OCI-LY7 (cell line): ENCODE measurements at regions not wholly inside any gene's neighbourhood (a gene's known extent, or its start where the extent isn't known, plus 50 kb on each side); places are given as distances from the start of the nearest gene placed in this dataset.

Source experiments
- BruUV-seq: library from RNA; stranded (reverse); fragments of 400-500 nt; replicated peaks from 2 replicates; lab custom pipeline; 2021; lab: Mats Ljungman, UMichigan
- CTCF ChIA-PET: fragments of 300-600 bp; sonication (Branson Sonifier 250); formaldehyde crosslinking; loops from one replicate; lab custom pipeline; 2022; ENCODE audit warnings: antibody characterized with exemption; ENCODE audit not compliant: unreplicated experiment; lab: Charles Lee
- POLR2A ChIA-PET: fragments of 300-600 bp; sonication (Branson Sonifier 250); formaldehyde crosslinking; loops from one replicate; lab custom pipeline; 2022; ENCODE audit warnings: antibody characterized with exemption; lab: Charles Lee
- DNase-seq: peaks from one replicate; pipeline ENCODE4 v3.0.0-alpha.2; 2015; ENCODE audit warnings: low spot score
- H2AFZ ChIP-seq: fragments of 200-600 bp; sonication (generic), shearing (Covaris generic); 2 replicates; pipeline ENCODE4 v1.6.1; 2014; ENCODE audit warnings: mild to moderate bottlenecking, antibody characterized with exemption, low read length, moderate library complexity
- H3K27ac ChIP-seq: fragments of 200-600 bp; sonication (generic); 2 replicates; pipeline ENCODE4 v1.5.1; 2014; ENCODE audit warnings: mixed run types, low read depth, mild to moderate bottlenecking, moderate library complexity, low read length, inconsistent platforms; ENCODE audit not compliant: poor library complexity, severe bottlenecking
- H3K36me3 ChIP-seq: fragments of 200-600 bp; sonication (generic); 2 replicates; pipeline ENCODE4 v1.6.1; 2014; ENCODE audit warnings: mild to moderate bottlenecking, antibody characterized with exemption, low read length, moderate library complexity, mixed read lengths; ENCODE audit not compliant: insufficient read depth
- H3K4me1 ChIP-seq: fragments of 200-600 bp; sonication (generic); 2 replicates; pipeline ENCODE4 v1.5.1; 2014; ENCODE audit warnings: mild to moderate bottlenecking, low read length; ENCODE audit not compliant: insufficient read depth, poor library complexity, severe bottlenecking
- H3K4me2 ChIP-seq: fragments of 200-600 bp; sonication (generic); 2 replicates; pipeline ENCODE4 v1.6.1; 2014; ENCODE audit warnings: mild to moderate bottlenecking, low read length
- H3K4me3 ChIP-seq: fragments of 200-600 bp; sonication (generic); 2 replicates; pipeline ENCODE4 v1.5.1; 2014; ENCODE audit warnings: mild to moderate bottlenecking, low read depth, low read length; ENCODE audit not compliant: poor library complexity, severe bottlenecking
- H3K79me2 ChIP-seq: fragments of 200-600 bp; sonication (generic); 2 replicates; pipeline ENCODE4 v1.6.1; 2016; ENCODE audit warnings: low read depth, mild to moderate bottlenecking, low read length, moderate library complexity, mixed read lengths; ENCODE audit not compliant: insufficient read depth
- H3K9me2 ChIP-seq: fragments of 200-600 bp; sonication (generic); 2 replicates; pipeline ENCODE4 v1.6.1; 2016; ENCODE audit warnings: mild to moderate bottlenecking, low read length, mixed read lengths; ENCODE audit not compliant: insufficient read depth
- H3K9me3 ChIP-seq: fragments of 200-600 bp; sonication (generic); 2 replicates; pipeline ENCODE4 v1.6.1; 2014; ENCODE audit warnings: mild to moderate bottlenecking, mixed run types, low read length, mixed read lengths
- H4K20me1 ChIP-seq: fragments of 200-600 bp; sonication (generic); 2 replicates; pipeline ENCODE4 v1.6.1; 2014; ENCODE audit warnings: mild to moderate bottlenecking, antibody characterized with exemption, low read length, moderate library complexity, mixed read lengths; ENCODE audit not compliant: insufficient read depth
- CTCF ChIP-seq: fragments of 200-600 bp; sonication (generic); conservative IDR thresholded peaks from 2 replicates; pipeline ENCODE4 v1.5.1; 2014; ENCODE audit warnings: mild to moderate bottlenecking, antibody characterized with exemption, low read length, moderate library complexity, mixed read lengths
- EZH2phosphoT487 ChIP-seq: fragments of 200-600 bp; sonication (generic); IDR thresholded peaks from 2 replicates; pipeline ENCODE4 v1.6.1; 2018; ENCODE audit warnings: low read depth, borderline replicate concordance, mild to moderate bottlenecking, mixed run types, antibody characterized with exemption, low read length, moderate library complexity, mixed read lengths
- intact Hi-C: fragments of 100-400 bp; cut with micrococcal nuclease; formaldehyde crosslinking; loops from one replicate; pipeline ENCODE4 v1.10.0; 2022; ENCODE audit not compliant: unreplicated experiment

DNA sequence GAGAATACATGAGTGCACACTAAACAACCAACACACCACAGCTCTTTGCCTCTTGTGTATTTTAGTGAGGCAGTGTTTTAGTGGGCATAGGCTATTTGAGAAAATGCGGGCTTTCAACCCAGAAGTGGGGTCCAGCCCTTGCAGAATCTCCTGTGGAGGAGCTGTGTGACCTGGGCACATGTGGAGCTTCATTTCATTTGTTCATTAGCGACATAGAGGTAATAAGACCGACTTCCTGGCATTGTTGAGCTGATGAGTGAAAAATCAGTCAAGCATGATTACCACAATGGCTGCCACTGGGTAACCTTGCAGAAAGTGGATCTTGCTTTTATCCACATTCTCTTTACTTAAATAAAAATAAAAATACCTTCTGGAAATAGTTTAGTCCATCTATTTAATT, 923.5 kb downstream of the BCL11B start:
- CTCF ChIA-PET = no interaction called here
- H2AFZ ChIP-seq = no peak overlapping the region
- POLR2A ChIA-PET = no interaction called here
- H3K4me1 ChIP-seq = no peaks in the 10 kb centered on the region
- H3K4me3 ChIP-seq = no peak overlapping the region
- H3K9me2 ChIP-seq = no peaks in the 10 kb centered on the region
- no peaks in the 10 kb centered on the region for H3K9me3 ChIP-seq
- no peak overlapping the region for H3K27ac ChIP-seq
- BruUV-seq = no TSS peak
- no peak for TF ChIP-seq CTCF
- TF ChIP-seq EZH2phosphoT487 = no peak
- H3K79me2 ChIP-seq = no peaks in the 10 kb centered on the region
- intact Hi-C loops = no loop called here
- no peak overlapping the region for H3K4me2 ChIP-seq
- H3K36me3 ChIP-seq = no peaks in the 10 kb centered on the region
- no peaks in the 10 kb centered on the region for H4K20me1 ChIP-seq
- no peak for DNase-seq

- H3K36me3 ChIP-seq = no peaks in the 10 kb centered on the region
- H4K20me1 ChIP-seq = no peaks in the 10 kb centered on the region
- POLR2A ChIA-PET = no interaction called here
- no TSS peak for BruUV-seq
- H3K4me1 ChIP-seq = no peaks in the 10 kb centered on the region
- H3K9me2 ChIP-seq = no peaks in the 10 kb centered on the region
- H3K9me3 ChIP-seq = no peaks in the 10 kb centered on the region
- no peak overlapping the region for H3K4me2 ChIP-seq
- no peaks in the 10 kb centered on the region for H3K79me2 ChIP-seq
- no peak overlapping the region for H3K4me3 ChIP-seq
- no peak overlapping the region for H3K27ac ChIP-seq
- no peak for TF ChIP-seq CTCF
- TF ChIP-seq EZH2phosphoT487 = no peak
- no peak overlapping the region for H2AFZ ChIP-seq
- CTCF ChIA-PET = no interaction called here
- intact Hi-C loops = no loop called here
- DNase-seq = no peak
Measured at GRCh38 chr14:98350213-98350612, 921.8 kb downstream of the BCL11B start.

DNA sequence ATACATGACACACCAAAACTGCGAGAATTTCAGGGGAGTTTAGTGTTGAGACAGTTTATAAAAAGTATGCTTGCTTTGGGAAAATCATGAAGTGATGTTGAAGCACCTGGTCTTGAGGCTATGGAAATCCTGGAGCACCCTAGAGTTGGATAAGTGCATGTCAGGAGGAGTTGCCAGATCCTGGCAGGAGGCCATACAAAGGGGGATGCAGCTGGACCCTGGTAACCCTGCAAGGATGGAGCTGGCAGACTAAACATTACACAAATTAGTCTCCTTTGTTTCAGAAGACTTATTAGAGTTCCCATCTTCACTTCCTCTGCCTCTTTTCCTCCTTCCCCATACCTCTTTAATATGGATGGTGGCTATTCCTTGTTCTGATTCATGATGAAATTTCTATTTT, 907.0 kb downstream of the BCL11B start:
- Histone ChIP-seq H2AFZ (no peak overlapping the region), H3K4me1 (no peaks in the 10 kb centered on the region), H3K4me3 (no peak overlapping the region), H4K20me1 (no peaks in the 10 kb centered on the region), H3K36me3 (no peaks in the 10 kb centered on the region), H3K27ac (no peak overlapping the region), H3K4me2 (no peak overlapping the region), H3K9me2 (no peaks in the 10 kb centered on the region), H3K9me3 (no peaks in the 10 kb centered on the region), H3K79me2 (no peaks in the 10 kb centered on the region)
- TF ChIP-seq EZH2phosphoT487 (no peak), CTCF (no peak)
- DNase-seq = no peak
- intact Hi-C loops = no loop called here
- ChIA-PET POLR2A (no interaction called here), CTCF (no interaction called here)
- BruUV-seq = no TSS peak
